ENCODE measurements at regions not wholly inside any gene's neighbourhood (a gene's known extent, or its start where the extent isn't known, plus 50 kb on each side); places are given as distances from the start of the nearest gene placed in this dataset.

DNA sequence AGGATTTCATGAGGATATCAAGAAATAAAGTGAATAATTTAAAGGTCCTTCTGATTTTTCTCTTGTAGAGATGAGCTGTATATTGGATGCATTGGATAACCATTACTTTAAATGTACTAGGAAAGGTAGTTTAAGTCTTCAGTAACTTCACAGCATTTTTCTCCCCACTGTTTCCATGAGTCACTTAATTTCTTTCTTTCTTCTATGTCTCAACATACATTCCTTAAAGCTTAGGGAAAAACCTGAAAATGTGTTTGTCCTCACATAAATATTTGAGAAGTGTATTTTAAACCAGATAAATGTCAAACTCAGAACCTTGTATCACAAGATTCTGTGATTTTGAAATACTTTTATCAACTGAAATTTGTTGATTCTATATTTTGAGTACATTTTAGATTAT, 1970.2 kb upstream of the FLRT2 start:
- Mint-ChIP-seq H3K9me3 (no peaks in the 10 kb centered on the region), H3K27me3 (ENCODE audit: low read depth) (no peaks in the 10 kb centered on the region), H3K4me3 (no peak overlapping the region), H3K27ac (no peak overlapping the region), H3K4me1 (no peaks in the 10 kb centered on the region), H3K36me3 (ENCODE audit: low read depth) (no peaks in the 10 kb centered on the region)
- TF ChIP-seq, protein P1, sequence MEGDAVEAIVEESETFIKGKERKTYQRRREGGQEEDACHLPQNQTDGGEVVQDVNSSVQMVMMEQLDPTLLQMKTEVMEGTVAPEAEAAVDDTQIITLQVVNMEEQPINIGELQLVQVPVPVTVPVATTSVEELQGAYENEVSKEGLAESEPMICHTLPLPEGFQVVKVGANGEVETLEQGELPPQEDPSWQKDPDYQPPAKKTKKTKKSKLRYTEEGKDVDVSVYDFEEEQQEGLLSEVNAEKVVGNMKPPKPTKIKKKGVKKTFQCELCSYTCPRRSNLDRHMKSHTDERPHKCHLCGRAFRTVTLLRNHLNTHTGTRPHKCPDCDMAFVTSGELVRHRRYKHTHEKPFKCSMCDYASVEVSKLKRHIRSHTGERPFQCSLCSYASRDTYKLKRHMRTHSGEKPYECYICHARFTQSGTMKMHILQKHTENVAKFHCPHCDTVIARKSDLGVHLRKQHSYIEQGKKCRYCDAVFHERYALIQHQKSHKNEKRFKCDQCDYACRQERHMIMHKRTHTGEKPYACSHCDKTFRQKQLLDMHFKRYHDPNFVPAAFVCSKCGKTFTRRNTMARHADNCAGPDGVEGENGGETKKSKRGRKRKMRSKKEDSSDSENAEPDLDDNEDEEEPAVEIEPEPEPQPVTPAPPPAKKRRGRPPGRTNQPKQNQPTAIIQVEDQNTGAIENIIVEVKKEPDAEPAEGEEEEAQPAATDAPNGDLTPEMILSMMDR (IDR thresholded peaks at IDR 0.05; ENCODE audit: unreplicated experiment in 3 of 3): no peak

DNA sequence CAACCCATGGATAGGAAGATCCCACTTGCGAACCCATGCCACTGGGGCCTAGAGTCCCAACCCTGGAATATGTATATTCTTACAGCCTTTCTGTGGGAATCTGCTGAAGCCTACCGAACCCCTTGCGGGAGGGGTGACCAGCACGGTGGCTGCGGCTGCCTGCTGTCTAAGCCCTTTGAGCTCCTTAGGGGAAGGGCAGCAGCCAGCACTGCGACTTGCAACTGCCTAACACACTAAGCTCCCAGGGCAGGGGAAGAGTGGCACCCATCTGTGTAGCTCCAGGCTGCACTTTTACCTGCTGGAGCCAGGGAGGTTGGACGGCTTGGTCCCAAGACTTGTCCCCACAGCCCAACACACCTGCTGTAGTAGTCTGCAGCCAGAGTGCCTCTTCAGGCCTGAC, 1968.7 kb upstream of the FLRT2 start:
- no peaks in the 10 kb centered on the region for H3K4me1 Mint-ChIP-seq
- H3K4me3 Mint-ChIP-seq: no peak overlapping the region
- no peaks in the 10 kb centered on the region for H3K36me3 Mint-ChIP-seq (ENCODE audit: low read depth)
- TF ChIP-seq, protein P1 (IDR thresholded peaks at IDR 0.05; ENCODE audit: unreplicated experiment in 3 of 3): no peak
- H3K9me3 Mint-ChIP-seq: no peaks in the 10 kb centered on the region
- no peaks in the 10 kb centered on the region for H3K27me3 Mint-ChIP-seq (ENCODE audit: low read depth)
- H3K27ac Mint-ChIP-seq: no peak overlapping the region

DNA sequence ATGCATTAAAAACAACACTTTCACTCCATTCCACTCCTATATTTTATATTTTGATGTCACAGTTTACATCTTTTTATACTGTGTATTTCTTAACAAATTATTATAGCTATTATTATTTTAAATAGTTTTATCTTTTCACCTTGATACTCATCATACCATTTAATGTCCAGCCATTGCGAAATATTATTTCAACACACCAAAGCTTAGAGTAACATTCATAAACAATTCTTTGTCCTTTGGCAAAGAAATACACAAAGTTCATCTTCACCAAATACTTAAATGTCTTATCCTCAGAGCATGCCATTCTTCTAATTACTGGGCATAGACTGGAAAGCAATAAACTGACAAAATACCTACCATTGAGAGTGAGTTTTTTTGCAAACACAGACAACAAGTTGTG, 1963.4 kb upstream of the FLRT2 start:
- TF ChIP-seq, protein P1 (IDR thresholded peaks at IDR 0.05; ENCODE audit: unreplicated experiment in 3 of 3): no peak
- no peaks in the 10 kb centered on the region for H3K9me3 Mint-ChIP-seq

DNA sequence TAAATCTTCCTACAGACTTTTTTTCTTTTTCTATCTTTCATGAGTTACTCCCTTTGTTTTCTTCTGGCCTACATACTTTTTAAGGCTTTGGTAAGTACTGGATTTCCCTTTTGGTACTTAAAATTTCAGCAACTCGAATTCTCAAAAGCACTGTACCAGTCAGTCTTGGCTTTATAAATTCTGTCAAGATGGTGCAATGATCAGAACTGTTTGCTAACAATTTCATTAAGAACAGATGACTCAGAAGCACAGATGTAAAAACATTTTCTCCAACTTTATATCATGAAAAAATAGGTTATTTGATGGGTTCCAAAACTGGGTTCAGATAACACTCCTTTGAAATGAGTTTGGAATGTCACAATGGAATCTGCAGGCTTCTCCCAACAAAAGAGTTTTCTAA, 1961.8 kb upstream of the FLRT2 start:
- H3K27ac Mint-ChIP-seq: no peak overlapping the region
- no peaks in the 10 kb centered on the region for H3K27me3 Mint-ChIP-seq (ENCODE audit: low read depth)
- TF ChIP-seq, protein P1 (IDR thresholded peaks at IDR 0.05; ENCODE audit: unreplicated experiment in 3 of 3): no peak
- no peaks in the 10 kb centered on the region for H3K9me3 Mint-ChIP-seq
- no peaks in the 10 kb centered on the region for H3K36me3 Mint-ChIP-seq (ENCODE audit: low read depth)
- no peak overlapping the region for H3K4me3 Mint-ChIP-seq
- H3K4me1 Mint-ChIP-seq: no peaks in the 10 kb centered on the region

More for the DNA sequence above, 1963.4 kb upstream of the FLRT2 start:
- no peaks in the 10 kb centered on the region for H3K36me3 Mint-ChIP-seq (ENCODE audit: low read depth)
- no peaks in the 10 kb centered on the region for H3K27me3 Mint-ChIP-seq (ENCODE audit: low read depth)
- H3K4me1 Mint-ChIP-seq: no peaks in the 10 kb centered on the region
- no peak overlapping the region for H3K4me3 Mint-ChIP-seq
- no peak overlapping the region for H3K27ac Mint-ChIP-seq

DNA sequence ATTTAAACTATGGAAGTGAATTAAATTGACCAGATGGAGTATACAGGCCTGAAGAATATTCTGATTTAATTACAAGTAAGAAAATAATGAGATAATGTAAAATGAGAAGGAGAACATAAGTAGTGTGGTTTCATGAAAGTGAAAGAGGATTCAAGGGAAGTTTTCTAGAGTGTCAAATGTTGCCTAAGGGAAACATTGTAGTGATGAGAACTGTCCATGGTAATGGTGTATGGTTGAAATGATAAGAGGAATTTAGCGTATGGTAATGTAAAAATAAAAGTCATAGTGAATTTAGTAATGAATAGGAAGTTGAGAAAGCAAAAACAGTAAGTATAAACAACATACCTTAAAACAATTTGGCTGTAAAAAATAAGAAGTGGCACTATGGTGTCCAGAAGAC, 1954.6 kb upstream of the FLRT2 start:
- H3K36me3 Mint-ChIP-seq (ENCODE audit: low read depth): no peaks in the 10 kb centered on the region
- no peak overlapping the region for H3K4me3 Mint-ChIP-seq
- TF ChIP-seq, protein P1 (IDR thresholded peaks at IDR 0.05; ENCODE audit: unreplicated experiment in 3 of 3): no peak
- H3K27me3 Mint-ChIP-seq (ENCODE audit: low read depth): no peaks in the 10 kb centered on the region
- H3K9me3 Mint-ChIP-seq: no peaks in the 10 kb centered on the region
- H3K27ac Mint-ChIP-seq: no peak overlapping the region
- no peaks in the 10 kb centered on the region for H3K4me1 Mint-ChIP-seq

DNA sequence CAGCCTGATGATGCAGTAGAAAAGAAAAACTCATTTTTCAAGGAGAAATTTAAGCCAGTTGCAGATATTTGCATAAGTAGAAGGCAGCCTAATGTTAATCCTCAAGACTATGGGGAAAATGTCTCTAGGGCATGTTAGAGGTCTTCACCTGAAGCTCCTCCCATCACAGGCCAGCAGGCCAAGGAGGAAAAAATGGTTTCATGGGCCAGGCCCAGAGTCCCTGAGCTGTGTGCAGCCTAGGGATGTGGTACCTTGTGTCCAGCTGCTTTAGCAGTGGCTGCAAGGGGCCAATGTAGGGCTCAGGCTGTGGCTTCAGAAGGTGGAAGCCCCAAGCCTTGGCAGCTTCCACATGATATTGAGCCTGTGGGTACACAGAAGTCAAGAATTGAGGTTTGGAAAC, 1946.7 kb upstream of the FLRT2 start:
- no peaks in the 10 kb centered on the region for H3K36me3 Mint-ChIP-seq (ENCODE audit: low read depth)
- no peaks in the 10 kb centered on the region for H3K4me1 Mint-ChIP-seq
- TF ChIP-seq, protein P1 (IDR thresholded peaks at IDR 0.05; ENCODE audit: unreplicated experiment in 3 of 3): no peak
- H3K27me3 Mint-ChIP-seq (ENCODE audit: low read depth): no peaks in the 10 kb centered on the region
- peaks cover 3% of the 10 kb centered on the region for H3K9me3 Mint-ChIP-seq
- no peak overlapping the region for H3K27ac Mint-ChIP-seq
- no peak overlapping the region for H3K4me3 Mint-ChIP-seq
